Esophagus squamous epithelium (tissue), 5 donors: ENCODE measurements at regions not wholly inside any gene's neighbourhood (a gene's known extent, or its start where the extent isn't known, plus 50 kb on each side); places are given as distances from the start of the nearest gene placed in this dataset.

Source experiments
- DNase-seq: peaks from one replicate; lab custom pipeline; 2025; lab: John Stamatoyannopoulos, UW
- H3K27ac ChIP-seq, 4 donors: fragments of 200-600 bp; sonication (generic); one replicate each; pipeline ENCODE4 v1.5.1; 2016 to 2019; ENCODE audit warnings: mild to moderate bottlenecking in 1 of 4
- H3K27me3 ChIP-seq, 4 donors: fragments of 200-600 bp; sonication (generic); 1 replicate in 3 of 4; 2 replicates in 1 of 4; pipeline versions ENCODE4 v1.5.1 to v1.6.0; 2017 to 2021; ENCODE audit warnings: antibody characterized with exemption in 1 of 4
- H3K36me3 ChIP-seq, 3 donors: fragments of 200-600 bp; sonication (generic); one replicate each; pipeline ENCODE4 v1.5.1; 2016 to 2019
- H3K4me1 ChIP-seq, 3 donors: fragments of 200-600 bp; sonication (generic); one replicate each; pipeline ENCODE4 v1.5.1; 2017 to 2019
- H3K4me3 ChIP-seq, 4 donors: fragments of 200-600 bp; sonication (generic); 1 replicate in 3 of 4; 2 replicates in 1 of 4; pipeline ENCODE4 v1.5.1; 2016 to 2019; ENCODE audit warnings: mild to moderate bottlenecking in 2 of 4, moderate library complexity in 1 of 4
- H3K9me3 ChIP-seq, 3 donors: fragments of 200-600 bp; sonication (generic); one replicate each; pipeline ENCODE4 v1.5.1; 2016 to 2019
- CTCF ChIP-seq, 6 experiments: fragments of 450-650 bp in 4 of 6; fragments of 200-600 bp in 2 of 6; sonication (generic) in 2 of 6; IDR thresholded peaks; one replicate each; pipeline ENCODE4 v1.5.1; 2016 to 2019; ENCODE audit warnings: antibody characterized with exemption in 6 of 6, mild to moderate bottlenecking in 4 of 6, moderate library complexity in 4 of 6
- POLR2A ChIP-seq, 4 donors: fragments of 450-650 bp; IDR thresholded peaks; one replicate each; pipeline ENCODE4 v1.6.1; 2017; ENCODE audit warnings: antibody characterized with exemption in 4 of 4, mild to moderate bottlenecking in 4 of 4, moderate library complexity in 3 of 4
- WGBS, 2 donors: methylation state at CpG; one replicate each; pipeline ENCODE4 v1.1.5; 2018; 5-methylcytosine and 5-hydroxymethylcytosine counted together
- intact Hi-C: fragments of 100-400 bp; cut with DNase I; formaldehyde crosslinking; loops from one replicate; pipeline ENCODE4 v1.15.0; 2022
- donor health status: DM: yes; HTN: yes; CAD: no.

- Histone ChIP-seq H3K36me3 (no peaks in the 10 kb centered on the region), H3K4me3 (no peak overlapping the region), H3K27me3 (no peaks in the 10 kb centered on the region), H3K27ac (no peak overlapping the region), H3K9me3 (no peaks in the 10 kb centered on the region), H3K4me1 (no peaks in the 10 kb centered on the region)
- TF ChIP-seq CTCF (IDR thresholded peaks at IDR 0.05) (no peak), POLR2A (IDR thresholded peaks at IDR 0.05) (no peak)
- intact Hi-C loops = no loop called here
- WGBS, 2 donors = 77 to 88% methylated on average over 1 of the region's 1 CpG
- no peak for DNase-seq
Measured at GRCh38 chr13:58048670-58049069, 417.1 kb downstream of the PCDH17 start.

DNA sequence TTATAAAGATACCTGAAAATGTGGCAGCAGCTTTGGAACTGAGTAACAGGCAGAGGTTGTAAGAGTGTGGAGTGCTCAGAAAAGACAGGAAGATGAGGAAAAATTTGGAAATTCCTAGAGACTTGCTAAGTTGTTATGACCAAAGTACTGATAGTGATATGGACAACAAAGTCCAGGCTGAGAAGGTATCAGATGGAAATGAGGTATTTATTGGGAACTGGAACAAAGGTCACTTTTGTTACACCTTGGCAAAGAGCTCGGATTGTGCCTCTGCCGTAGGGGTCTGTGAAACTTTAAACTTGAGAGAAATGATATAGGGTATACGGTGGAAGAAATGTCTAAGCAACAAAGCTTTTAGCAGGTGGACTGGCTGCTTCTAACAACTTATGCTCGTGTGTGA lies 419.9 kb downstream of the PCDH17 start:
- Histone ChIP-seq H3K36me3 (no peaks in the 10 kb centered on the region), H3K4me3 (no peak overlapping the region), H3K27me3 (no peaks in the 10 kb centered on the region), H3K4me1 (no peaks in the 10 kb centered on the region), H3K27ac (no peak overlapping the region), H3K9me3 (no peaks in the 10 kb centered on the region)
- intact Hi-C loops = no loop called here
- 62 to 68% methylated on average over 4 of the region's 4 CpGs for WGBS, 2 donors
- no peak for DNase-seq
- TF ChIP-seq POLR2A (IDR thresholded peaks at IDR 0.05) (no peak), CTCF (IDR thresholded peaks at IDR 0.05) (no peak)

GRCh38 chr13:58051807-58052375 lies 420.3 kb downstream of the PCDH17 start:
- no peak overlapping the region for H3K4me3 ChIP-seq
- no peaks in the 10 kb centered on the region for H3K36me3 ChIP-seq
- WGBS, 2 donors = 42 to 70% methylated on average over 3 to 4 of the region's 5 CpGs
- TF ChIP-seq POLR2A (IDR thresholded peaks at IDR 0.05) (no peak), CTCF (IDR thresholded peaks at IDR 0.05) (no peak)
- H3K9me3 ChIP-seq = no peaks in the 10 kb centered on the region
- H3K4me1 ChIP-seq = no peaks in the 10 kb centered on the region
- H3K27ac ChIP-seq = no peak overlapping the region
- intact Hi-C loops = no loop called here
- no peaks in the 10 kb centered on the region for H3K27me3 ChIP-seq
- no peak for DNase-seq

DNA sequence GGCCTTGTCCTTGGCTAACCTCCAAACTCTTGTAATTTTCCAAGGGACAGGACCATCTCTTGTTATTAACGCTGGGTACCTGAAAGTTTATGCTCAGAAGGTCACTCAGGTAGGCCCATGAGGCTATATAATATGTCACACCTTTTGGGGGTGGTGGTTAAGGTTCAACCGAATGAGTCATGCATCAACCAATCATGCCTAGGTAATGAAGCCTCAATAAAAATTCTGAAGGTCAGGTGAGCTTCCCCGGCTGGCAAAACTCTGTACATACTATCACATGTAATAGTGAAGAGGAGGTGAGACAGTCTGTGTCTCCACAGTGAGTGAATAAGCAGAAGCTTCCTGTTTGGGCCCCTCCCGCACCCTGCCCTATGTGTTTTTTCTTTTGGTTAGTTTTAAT lies 424.9 kb downstream of the PCDH17 start:
- Histone ChIP-seq H3K27me3 (no peaks in the 10 kb centered on the region), H3K36me3 (no peaks in the 10 kb centered on the region), H3K9me3 (no peaks in the 10 kb centered on the region), H3K27ac (no peak overlapping the region), H3K4me3 (no peak overlapping the region), H3K4me1 (no peaks in the 10 kb centered on the region)
- intact Hi-C loops = no loop called here
- 77 to 78% methylated on average over 3 to 4 of the region's 4 CpGs for WGBS, 2 donors
- DNase-seq = no peak
- no peak for TF ChIP-seq POLR2A (IDR thresholded peaks at IDR 0.05)
- no peak for TF ChIP-seq CTCF (IDR thresholded peaks at IDR 0.05)

GRCh38 chr13:58059624-58060023 lies 428.1 kb downstream of the PCDH17 start:
- intact Hi-C loops = no loop called here
- no peaks in the 10 kb centered on the region for H3K27me3 ChIP-seq
- no peak for DNase-seq
- H3K4me1 ChIP-seq = no peaks in the 10 kb centered on the region
- WGBS, 2 donors = 38 to 45% methylated on average over 1 of the region's 1 CpG
- no peaks in the 10 kb centered on the region for H3K36me3 ChIP-seq
- no peak for TF ChIP-seq CTCF (IDR thresholded peaks at IDR 0.05)
- no peak for TF ChIP-seq POLR2A (IDR thresholded peaks at IDR 0.05)
- no peak overlapping the region for H3K27ac ChIP-seq
- no peak overlapping the region for H3K4me3 ChIP-seq
- peaks cover 0 to 10% (median 0%) of the 10 kb centered on the region in 3 donors for H3K9me3 ChIP-seq
